GM19372 (cell line): ENCODE measurements at regions not wholly inside any gene's neighbourhood (a gene's known extent, or its start where the extent isn't known, plus 50 kb on each side); places are given as distances from the start of the nearest gene placed in this dataset.
A peak's percentile ranks its signal among the peaks of the same experiment; 100 is the strongest.

Experiments
- ATAC-seq: cut with Tn5 transposase; IDR thresholded peaks from one replicate; pipeline ENCODE4 v1.9.1; 2021; ENCODE audit warnings: mild to moderate bottlenecking, low read depth, moderate library complexity; ENCODE audit not compliant: unreplicated experiment

GRCh38 chr3:144275005-144275404, 303.4 kb downstream of the DIPK2A start:
- no peak for ATAC-seq

- ATAC-seq, result no peak
Observed at GRCh38 chr3:144282313-144282712, 310.7 kb downstream of the DIPK2A start.

GRCh38 chr3:144286235-144286910, 314.8 kb downstream of the DIPK2A start:
- no peak for ATAC-seq

GRCh38 chr3:144287001-144287400, 315.4 kb downstream of the DIPK2A start:
- no peak for ATAC-seq

GRCh38 chr3:144289057-144289456, 317.4 kb downstream of the DIPK2A start:
- no peak for ATAC-seq

- ATAC-seq, result peak; percentile 66
Observed at GRCh38 chr3:144294659-144295538, 323.3 kb downstream of the DIPK2A start.

- ATAC-seq, result no peak
Observed at GRCh38 chr3:144295613-144296012, 324.0 kb downstream of the DIPK2A start.

GRCh38 chr3:144296808-144297207, 325.2 kb downstream of the DIPK2A start:
- no peak for ATAC-seq

- no peak for ATAC-seq
Observed at GRCh38 chr3:144301863-144302262, 330.2 kb downstream of the DIPK2A start.

GRCh38 chr3:144307951-144308350, 336.3 kb downstream of the DIPK2A start:
- no peak for ATAC-seq

GRCh38 chr3:144308396-144308795, 336.8 kb downstream of the DIPK2A start:
- ATAC-seq, result no peak

GRCh38 chr3:144312702-144313101, 341.1 kb downstream of the DIPK2A start:
- ATAC-seq, result no peak

GRCh38 chr3:144314946-144315345, 343.3 kb downstream of the DIPK2A start:
- ATAC-seq, result no peak

- no peak for ATAC-seq
Observed at GRCh38 chr3:144317961-144318360, 346.3 kb downstream of the DIPK2A start.

- no peak for ATAC-seq
Observed at GRCh38 chr3:144324076-144324475, 352.5 kb downstream of the DIPK2A start.

GRCh38 chr3:144332868-144333267, 361.2 kb downstream of the DIPK2A start:
- ATAC-seq, result no peak

- ATAC-seq, result no peak
Observed at GRCh38 chr3:144341471-144341870, 369.8 kb downstream of the DIPK2A start.

GRCh38 chr3:144343343-144343742, 371.7 kb downstream of the DIPK2A start:
- ATAC-seq, result no peak

GRCh38 chr3:144343777-144344176, 372.2 kb downstream of the DIPK2A start:
- ATAC-seq, result no peak

- no peak for ATAC-seq
Observed at GRCh38 chr3:144344925-144345548, 373.4 kb downstream of the DIPK2A start.

- no peak for ATAC-seq
Observed at GRCh38 chr3:144350125-144350524, 378.5 kb downstream of the DIPK2A start.
